Cardiac fibroblast (primary cell): ENCODE measurements at regions not wholly inside any gene's neighbourhood (a gene's known extent, or its start where the extent isn't known, plus 50 kb on each side); places are given as distances from the start of the nearest gene placed in this dataset.

ENCODE experiments used
- DNase-seq, 2 donors: peaks; one replicate each; pipeline versions ENCODE4 v3.0.0 to v3.0.0-alpha.2; 2010; ENCODE audit warnings: low read depth in 2 of 2
- H3K4me3 ChIP-seq, 2 donors: replicated peaks in 1 of 2; 1 replicate in 1 of 2; 2 replicates in 1 of 2; pipeline ENCODE4 v1.5.1; 2011; ENCODE audit warnings: low read depth in 2 of 2, low read length in 2 of 2, mild to moderate bottlenecking in 2 of 2, moderate library complexity in 1 of 2
- TF ChIP-seq, protein P1 (sequence below): IDR thresholded peaks from one replicate; pipeline ENCODE4 v1.5.1; 2011; ENCODE audit warnings: low read depth, mild to moderate bottlenecking, low read length, inconsistent platforms

DNA sequence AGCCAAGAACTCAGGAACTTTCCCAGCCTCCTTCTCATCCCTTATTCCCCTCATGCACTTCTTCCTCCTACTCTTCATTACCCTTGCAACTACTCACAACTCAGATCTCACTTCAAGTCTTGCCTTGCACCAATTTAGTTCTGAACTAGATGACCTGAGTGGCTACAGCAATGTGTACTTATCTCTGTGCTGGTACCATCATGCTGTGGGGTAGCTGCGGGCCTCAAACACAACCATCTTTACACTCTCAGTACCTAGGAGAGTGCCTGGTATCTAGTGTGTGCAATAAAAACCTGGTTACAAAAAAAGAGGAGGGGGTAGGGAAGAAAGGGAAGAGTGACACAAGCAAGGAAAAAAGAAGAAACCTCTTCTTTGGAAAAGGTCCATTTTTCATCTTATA is 219.0 kb downstream of the SPTSSA start:
- TF ChIP-seq, protein P1, sequence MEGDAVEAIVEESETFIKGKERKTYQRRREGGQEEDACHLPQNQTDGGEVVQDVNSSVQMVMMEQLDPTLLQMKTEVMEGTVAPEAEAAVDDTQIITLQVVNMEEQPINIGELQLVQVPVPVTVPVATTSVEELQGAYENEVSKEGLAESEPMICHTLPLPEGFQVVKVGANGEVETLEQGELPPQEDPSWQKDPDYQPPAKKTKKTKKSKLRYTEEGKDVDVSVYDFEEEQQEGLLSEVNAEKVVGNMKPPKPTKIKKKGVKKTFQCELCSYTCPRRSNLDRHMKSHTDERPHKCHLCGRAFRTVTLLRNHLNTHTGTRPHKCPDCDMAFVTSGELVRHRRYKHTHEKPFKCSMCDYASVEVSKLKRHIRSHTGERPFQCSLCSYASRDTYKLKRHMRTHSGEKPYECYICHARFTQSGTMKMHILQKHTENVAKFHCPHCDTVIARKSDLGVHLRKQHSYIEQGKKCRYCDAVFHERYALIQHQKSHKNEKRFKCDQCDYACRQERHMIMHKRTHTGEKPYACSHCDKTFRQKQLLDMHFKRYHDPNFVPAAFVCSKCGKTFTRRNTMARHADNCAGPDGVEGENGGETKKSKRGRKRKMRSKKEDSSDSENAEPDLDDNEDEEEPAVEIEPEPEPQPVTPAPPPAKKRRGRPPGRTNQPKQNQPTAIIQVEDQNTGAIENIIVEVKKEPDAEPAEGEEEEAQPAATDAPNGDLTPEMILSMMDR: no peak
- no peak overlapping the region for H3K4me3 ChIP-seq
- no peak for DNase-seq

DNA sequence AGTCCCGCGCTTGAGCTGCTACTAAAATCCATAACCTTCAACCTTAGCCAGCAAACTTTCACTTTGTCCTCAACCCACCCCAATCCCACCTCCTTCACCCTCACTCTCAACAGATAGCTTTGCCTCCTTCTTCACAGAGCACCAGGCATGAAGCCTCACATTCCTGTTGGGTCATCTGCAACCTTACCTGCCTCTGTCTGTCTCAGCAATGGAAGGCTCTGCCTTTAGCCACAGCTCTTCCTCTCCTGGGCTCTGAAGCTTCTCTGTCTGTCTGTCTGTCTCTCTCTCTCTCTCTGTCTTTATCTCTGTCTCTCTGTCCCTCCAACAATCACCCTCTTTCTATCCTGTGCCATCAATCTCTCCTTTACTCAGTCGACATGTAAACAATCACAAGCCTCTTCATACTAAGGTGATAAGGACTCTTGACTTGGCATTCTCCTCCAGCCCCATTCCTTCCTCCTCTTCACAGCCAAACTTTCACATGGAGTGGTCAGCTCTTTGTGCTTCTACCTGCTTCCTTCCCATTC is 220.8 kb downstream of the SPTSSA start:
- no peak overlapping the region for H3K4me3 ChIP-seq
- TF ChIP-seq, protein P1: no peak
- DNase-seq: no peak

DNA sequence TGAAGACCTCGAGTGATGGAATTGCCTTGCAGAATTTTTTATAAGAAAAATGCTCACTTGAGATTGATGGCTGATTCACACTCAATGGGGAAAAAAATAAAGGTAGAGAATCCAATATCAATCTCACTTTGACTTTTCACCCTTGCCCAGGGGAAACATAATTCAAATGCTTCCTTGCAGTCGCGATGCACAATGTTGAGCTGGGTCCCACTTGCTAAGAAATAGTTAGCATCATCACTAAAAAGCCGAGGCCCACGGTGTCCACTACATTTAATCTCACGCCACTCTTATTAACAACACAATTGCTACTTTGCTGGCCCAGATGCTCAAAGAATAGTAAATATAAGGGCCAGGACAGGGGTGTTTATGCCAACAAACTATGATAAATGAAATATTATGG is 223.4 kb downstream of the SPTSSA start:
- no peak overlapping the region for H3K4me3 ChIP-seq
- no peak for DNase-seq
- TF ChIP-seq, protein P1: no peak

DNA sequence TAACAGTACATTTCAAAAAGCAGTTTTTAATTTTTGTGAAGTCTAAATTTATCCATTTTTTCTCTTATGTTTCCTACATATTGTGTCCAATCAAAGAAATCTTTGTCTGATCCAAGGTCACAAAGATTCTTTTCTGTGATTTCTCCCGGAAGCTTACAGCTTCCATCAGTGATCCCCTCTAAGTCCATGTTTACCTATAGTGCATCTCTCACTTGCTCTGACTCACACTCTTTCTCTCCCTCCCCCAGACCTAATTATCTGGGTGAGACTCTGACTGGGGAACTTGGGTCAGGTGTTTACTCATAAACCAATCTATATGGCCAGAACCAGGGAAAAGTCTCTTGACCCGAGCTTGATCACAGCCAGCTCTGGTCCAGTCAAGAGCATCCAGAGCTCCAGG is 224.4 kb downstream of the SPTSSA start:
- TF ChIP-seq, protein P1: no peak
- H3K4me3 ChIP-seq: no peak overlapping the region
- no peak for DNase-seq

DNA sequence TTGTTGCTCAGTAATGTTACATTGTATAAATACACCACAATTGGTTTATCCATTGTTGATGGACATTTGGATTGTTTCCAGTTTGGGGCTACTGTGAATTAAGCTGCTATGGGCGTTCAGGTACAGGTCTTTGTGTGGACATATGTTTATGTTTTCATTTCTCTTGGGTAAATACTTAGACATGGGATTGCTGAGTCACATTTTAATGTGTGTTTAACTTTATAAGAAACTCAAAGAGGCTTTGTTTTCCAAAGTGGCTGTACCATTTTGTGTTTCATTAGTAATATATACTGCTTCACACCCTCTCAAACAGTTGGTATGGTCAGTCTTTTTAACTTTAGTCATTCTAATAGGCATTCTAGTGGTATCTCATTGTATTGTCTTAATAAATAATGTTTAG is 225.0 kb downstream of the SPTSSA start:
- no peak overlapping the region for H3K4me3 ChIP-seq
- TF ChIP-seq, protein P1: no peak
- DNase-seq: no peak

DNA sequence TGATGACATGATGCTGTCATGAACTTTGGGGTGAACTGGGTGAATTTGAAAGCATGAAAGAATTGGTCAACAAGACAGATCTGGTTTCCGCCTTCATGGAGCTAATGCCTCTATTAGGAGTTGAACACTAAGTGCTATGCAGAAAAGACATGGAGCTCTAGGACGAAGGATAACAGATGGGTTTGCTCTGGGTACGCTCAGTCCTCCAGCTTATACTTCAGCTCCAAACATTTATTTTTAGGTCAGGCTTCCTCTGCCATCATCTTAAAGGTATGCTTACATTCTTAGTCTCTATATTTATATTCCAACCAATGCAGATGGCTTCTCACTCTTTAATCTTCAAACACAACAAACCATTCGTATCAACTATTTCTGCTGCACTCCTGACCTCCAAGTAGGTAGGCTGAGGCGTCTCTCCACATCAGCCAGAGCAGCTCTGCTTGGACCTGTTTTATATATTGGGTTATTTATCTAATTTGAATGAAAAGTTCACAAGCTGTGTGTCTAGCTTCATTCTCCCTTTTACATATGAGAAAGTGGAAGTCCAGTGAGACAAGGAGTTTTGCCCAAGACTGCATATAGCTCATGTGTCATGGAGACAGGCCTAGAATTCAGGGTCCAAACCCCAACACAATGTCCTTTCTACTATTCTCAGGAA is 226.3 kb downstream of the SPTSSA start:
- TF ChIP-seq, protein P1: no peak
- DNase-seq: no peak
- H3K4me3 ChIP-seq: no peak overlapping the region

DNA sequence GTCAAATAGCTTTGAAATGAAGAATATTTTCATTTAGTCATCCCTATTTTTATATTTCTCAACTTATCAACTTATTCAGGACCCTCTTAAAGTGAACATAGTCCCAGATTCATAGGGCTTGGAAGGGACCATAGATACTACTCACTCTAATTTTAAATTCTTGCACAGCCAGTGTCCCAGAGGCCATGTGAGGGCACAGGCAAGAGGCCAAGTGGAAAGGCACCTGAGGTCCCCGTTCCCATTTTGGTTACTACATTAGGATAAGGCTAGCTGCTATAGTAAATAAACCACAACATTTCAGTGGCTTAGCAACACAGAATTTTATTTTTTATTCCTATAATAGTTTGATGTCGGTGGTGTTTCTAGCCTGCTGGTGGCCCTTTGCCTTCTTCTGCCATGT is 227.8 kb downstream of the SPTSSA start:
- no peak overlapping the region for H3K4me3 ChIP-seq
- DNase-seq: no peak
- TF ChIP-seq, protein P1: no peak
